K562 (cell line): ENCODE measurements at regions not wholly inside any gene's neighbourhood (a gene's known extent, or its start where the extent isn't known, plus 50 kb on each side); places are given as distances from the start of the nearest gene placed in this dataset.

Source experiments
- ATAC-seq: fragments of 200-7000 bp; cut with Tn5 transposase; 3 replicates; pipeline ENCODE4 v1.9.1; 2020; ENCODE audit warnings: moderate library complexity
- BruUV-seq: library from RNA; stranded (reverse); fragments of 400-500 nt; replicated peaks from 2 replicates; lab custom pipeline; 2021; lab: Mats Ljungman, UMichigan
- CTCF ChIA-PET: fragments of 300-600 bp; formaldehyde crosslinking; extraction: SDS; loops from one replicate; lab custom pipeline; 2021; ENCODE audit warnings: low intra/inter-chr PET ratio; lab: Yijun Ruan, JAX
- POLR2A ChIA-PET: fragments of 300-600, 350-650 bp; sonication (Branson Sonifier 250); formaldehyde crosslinking; extraction: SDS; loops from one replicate; lab custom pipeline; 2021; ENCODE audit warnings: antibody characterized with exemption, inconsistent platforms; lab: Yijun Ruan, JAX
- DNase-seq, 4 experiments: peaks; one replicate each; pipeline versions ENCODE4 v3.0.0 to v3.0.0-alpha.2; 2011 to 2018; ENCODE audit warnings: low spot score in 3 of 4, mixed read lengths in 3 of 4; ENCODE audit errors: extremely low read depth in 1 of 4
- FAIRE-seq: peaks from 2 replicates; lab custom pipeline; 2011; peaks lifted over from hg19 to GRCh38; lab: Jason Lieb, UNC
- H2AFZ ChIP-seq: 2 replicates; pipeline ENCODE4 v1.6.0; 2011; ENCODE audit warnings: low read depth, low read length, control low read depth, inconsistent platforms
- H3K27ac ChIP-seq: fragments of 200-600 bp; 3 replicates; pipeline ENCODE4 v1.8.0; 2011; ENCODE audit warnings: low read depth, mild to moderate bottlenecking, control low read depth, inconsistent platforms, low read length, moderate library complexity, mixed read lengths; ENCODE audit errors: extremely low read depth
- H3K27me3 ChIP-seq, 2 experiments: fragments of 300-600 bp in 1 of 2; 2 replicates in 1 of 2; 3 replicates in 1 of 2; pipeline versions ENCODE4 v1.6.0 to v1.8.0; 2011; ENCODE audit warnings: inconsistent platforms in 2 of 2, low read length in 2 of 2, mild to moderate bottlenecking in 1 of 2, mixed read lengths in 1 of 2, moderate library complexity in 1 of 2; ENCODE audit not compliant: control insufficient read depth in 2 of 2, insufficient read depth in 2 of 2
- H3K36me3 ChIP-seq: fragments of 300-600 bp; 3 replicates; pipeline ENCODE4 v1.8.0; 2011; ENCODE audit warnings: mild to moderate bottlenecking, low read length, inconsistent platforms; ENCODE audit not compliant: control insufficient read depth, insufficient read depth
- H3K4me1 ChIP-seq, 2 experiments: fragments of 200-600 bp in 1 of 2; replicated peaks in 1 of 2; 2 replicates in 1 of 2; 3 replicates in 1 of 2; pipeline versions ENCODE4 v1.5.1 to v1.8.0; 2011; ENCODE audit warnings: inconsistent platforms in 2 of 2, low read length in 2 of 2, mild to moderate bottlenecking in 1 of 2, mixed read lengths in 1 of 2, moderate library complexity in 1 of 2; ENCODE audit not compliant: control insufficient read depth in 2 of 2, insufficient read depth in 2 of 2
- H3K4me2 ChIP-seq: 2 replicates; pipeline ENCODE4 v1.6.1; 2011; ENCODE audit warnings: low read length, control low read depth, inconsistent platforms, mixed read lengths; ENCODE audit not compliant: insufficient read depth
- H3K4me3 ChIP-seq: fragments of 200-600 bp; sonication (generic), shearing (Covaris generic); 2 replicates; pipeline ENCODE4 v1.5.1; 2016; ENCODE audit warnings: control low read depth, inconsistent platforms
- H3K79me2 ChIP-seq: fragments of 200-600 bp; 3 replicates; pipeline ENCODE4 v1.8.0; 2011; ENCODE audit warnings: low read length, inconsistent platforms; ENCODE audit not compliant: control insufficient read depth, insufficient read depth
- H3K9ac ChIP-seq, 2 experiments: 2 replicates each; pipeline versions ENCODE4 v1.6.0 to v1.6.1; 2011; ENCODE audit warnings: low read depth in 2 of 2, low read length in 2 of 2, control low read depth in 1 of 2, inconsistent platforms in 1 of 2, mild to moderate bottlenecking in 1 of 2, mixed read lengths in 1 of 2; ENCODE audit not compliant: insufficient read depth in 1 of 2
- H3K9me1 ChIP-seq: one replicate; pipeline ENCODE4 v1.6.0; 2011; ENCODE audit warnings: inconsistent platforms, mild to moderate bottlenecking, low read length, moderate library complexity; ENCODE audit not compliant: control insufficient read depth, insufficient read depth
- H3K9me3 ChIP-seq: replicated peaks from 2 replicates; pipeline ENCODE4 v1.5.1; 2011; ENCODE audit warnings: low read depth, low read length, inconsistent platforms; ENCODE audit not compliant: control insufficient read depth, insufficient read depth
- H4K20me1 ChIP-seq: replicated peaks from 2 replicates; pipeline ENCODE4 v1.6.1; 2011; ENCODE audit warnings: low read length, inconsistent platforms, mixed read lengths; ENCODE audit not compliant: control insufficient read depth, insufficient read depth
- HOXB6 ChIP-seq: fragments of 250-450 bp; sonication (Bioruptor Pico); IDR thresholded peaks from 2 replicates; pipeline ENCODE4 v1.5.1; 2022; ENCODE audit warnings: mild to moderate bottlenecking, borderline replicate concordance
- POLR2A ChIP-seq: fragments of 450-650 bp; conservative IDR thresholded peaks from 2 replicates; pipeline ENCODE4 v1.6.1; 2016
- PRPF4 ChIP-seq: fragments of 200-400 bp; formaldehyde crosslinking; IDR thresholded peaks from one replicate; pipeline ENCODE4 v1.6.1; 2017; ENCODE audit warnings: low read length, low read depth, mild to moderate bottlenecking; ENCODE audit not compliant: insufficient read depth, poor library complexity, severe bottlenecking
- ZNF740 ChIP-seq, 3 experiments: fragments of 200-800 bp in 1 of 3; sonication (Bioruptor generic) in 1 of 3; sonication (generic) in 1 of 3; formaldehyde crosslinking in 1 of 3; IDR thresholded peaks; 2 replicates each; pipeline versions ENCODE4 v1.6.1 to v1.8.0; 2016 to 2022; ENCODE audit warnings: mild to moderate bottlenecking in 2 of 3, missing compliant biosample characterization in 2 of 3, missing genetic modification characterization in 2 of 3, missing genetic modification reagents in 1 of 3
- WGBS: fragments of 100-300 bp; shearing (Covaris generic); methylation state at CpG from one replicate; pipeline ENCODE4 v1.1.6; 2016; ENCODE audit warnings: low coverage, mixed read lengths; ENCODE audit not compliant: insufficient coverage; ENCODE audit errors: missing lambda C conversion rate; 5-methylcytosine and 5-hydroxymethylcytosine counted together
- in situ Hi-C: fragments of 300-500 bp; cut with MboI; formaldehyde crosslinking; loops from 4 replicates; pipeline ENCODE4 v1.15.0; 2018; ENCODE audit warnings: inconsistent platforms, mixed read lengths
- intact Hi-C: fragments of 100-400 bp; cut with micrococcal nuclease; formaldehyde crosslinking; loops from 2 replicates; pipeline ENCODE4 v1.14.2; 2022
- TF ChIP-seq, protein P1 (sequence below): fragments of 450-650 bp; IDR thresholded peaks from 2 replicates; pipeline ENCODE4 v1.6.1; 2016; ENCODE audit warnings: mild to moderate bottlenecking, moderate library complexity
- TF ChIP-seq, protein P2 (sequence below): fragments of 250-450 bp; sonication (Bioruptor Pico); IDR thresholded peaks from 2 replicates; pipeline ENCODE4 v1.5.0; 2020; ENCODE audit warnings: mild to moderate bottlenecking
- TF ChIP-seq, protein P3 (sequence below): fragments of 200-800 bp; sonication (Bioruptor generic); IDR thresholded peaks from 2 replicates; pipeline ENCODE4 v1.6.1; 2017; ENCODE audit warnings: missing genetic modification characterization, missing compliant biosample characterization

DNA sequence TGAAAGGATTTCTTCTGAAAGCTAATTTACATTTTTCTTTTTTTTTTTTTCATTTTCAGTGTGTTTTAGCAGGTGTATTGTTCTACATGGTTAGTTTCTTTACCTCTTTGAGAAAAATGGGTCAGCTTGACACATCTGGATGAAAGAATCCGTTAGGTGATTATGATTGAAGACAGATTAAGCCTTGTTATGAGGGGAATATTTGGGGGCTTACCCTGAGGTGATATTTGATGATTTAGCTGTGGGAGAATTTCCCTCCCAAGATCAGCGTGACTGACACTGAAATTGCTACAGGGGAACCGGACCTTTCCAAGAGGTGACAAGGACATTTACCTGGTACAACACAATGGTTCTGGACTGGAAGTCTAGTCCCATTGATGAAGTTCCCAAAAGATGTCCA lies 147.5 kb downstream of the NFKBIZ start:
- no peak overlapping the region for H3K9ac ChIP-seq
- no peaks in the 10 kb centered on the region for H3K9me1 ChIP-seq
- ChIA-PET CTCF (no interaction called here), POLR2A (no interaction called here)
- DNase-seq (no peak), ATAC-seq (no peak), FAIRE-seq (no peak)
- no peaks in the 10 kb centered on the region for H4K20me1 ChIP-seq
- H3K9me3 ChIP-seq = no peaks in the 10 kb centered on the region
- intact Hi-C loops (no loop called here), in situ Hi-C loops (no loop called here)
- H3K27ac ChIP-seq = no peak overlapping the region
- 0% methylated on average over 3 of the region's 3 CpGs for WGBS
- H3K36me3 ChIP-seq = no peaks in the 10 kb centered on the region
- no peaks in the 10 kb centered on the region for H3K4me1 ChIP-seq
- no TSS peak for BruUV-seq
- no peaks in the 10 kb centered on the region for H3K79me2 ChIP-seq
- H3K27me3 ChIP-seq = no peaks in the 10 kb centered on the region
- no peak overlapping the region for H2AFZ ChIP-seq
- H3K4me3 ChIP-seq = no peak overlapping the region
- no peak overlapping the region for H3K4me2 ChIP-seq
- TF ChIP-seq, protein P1, sequence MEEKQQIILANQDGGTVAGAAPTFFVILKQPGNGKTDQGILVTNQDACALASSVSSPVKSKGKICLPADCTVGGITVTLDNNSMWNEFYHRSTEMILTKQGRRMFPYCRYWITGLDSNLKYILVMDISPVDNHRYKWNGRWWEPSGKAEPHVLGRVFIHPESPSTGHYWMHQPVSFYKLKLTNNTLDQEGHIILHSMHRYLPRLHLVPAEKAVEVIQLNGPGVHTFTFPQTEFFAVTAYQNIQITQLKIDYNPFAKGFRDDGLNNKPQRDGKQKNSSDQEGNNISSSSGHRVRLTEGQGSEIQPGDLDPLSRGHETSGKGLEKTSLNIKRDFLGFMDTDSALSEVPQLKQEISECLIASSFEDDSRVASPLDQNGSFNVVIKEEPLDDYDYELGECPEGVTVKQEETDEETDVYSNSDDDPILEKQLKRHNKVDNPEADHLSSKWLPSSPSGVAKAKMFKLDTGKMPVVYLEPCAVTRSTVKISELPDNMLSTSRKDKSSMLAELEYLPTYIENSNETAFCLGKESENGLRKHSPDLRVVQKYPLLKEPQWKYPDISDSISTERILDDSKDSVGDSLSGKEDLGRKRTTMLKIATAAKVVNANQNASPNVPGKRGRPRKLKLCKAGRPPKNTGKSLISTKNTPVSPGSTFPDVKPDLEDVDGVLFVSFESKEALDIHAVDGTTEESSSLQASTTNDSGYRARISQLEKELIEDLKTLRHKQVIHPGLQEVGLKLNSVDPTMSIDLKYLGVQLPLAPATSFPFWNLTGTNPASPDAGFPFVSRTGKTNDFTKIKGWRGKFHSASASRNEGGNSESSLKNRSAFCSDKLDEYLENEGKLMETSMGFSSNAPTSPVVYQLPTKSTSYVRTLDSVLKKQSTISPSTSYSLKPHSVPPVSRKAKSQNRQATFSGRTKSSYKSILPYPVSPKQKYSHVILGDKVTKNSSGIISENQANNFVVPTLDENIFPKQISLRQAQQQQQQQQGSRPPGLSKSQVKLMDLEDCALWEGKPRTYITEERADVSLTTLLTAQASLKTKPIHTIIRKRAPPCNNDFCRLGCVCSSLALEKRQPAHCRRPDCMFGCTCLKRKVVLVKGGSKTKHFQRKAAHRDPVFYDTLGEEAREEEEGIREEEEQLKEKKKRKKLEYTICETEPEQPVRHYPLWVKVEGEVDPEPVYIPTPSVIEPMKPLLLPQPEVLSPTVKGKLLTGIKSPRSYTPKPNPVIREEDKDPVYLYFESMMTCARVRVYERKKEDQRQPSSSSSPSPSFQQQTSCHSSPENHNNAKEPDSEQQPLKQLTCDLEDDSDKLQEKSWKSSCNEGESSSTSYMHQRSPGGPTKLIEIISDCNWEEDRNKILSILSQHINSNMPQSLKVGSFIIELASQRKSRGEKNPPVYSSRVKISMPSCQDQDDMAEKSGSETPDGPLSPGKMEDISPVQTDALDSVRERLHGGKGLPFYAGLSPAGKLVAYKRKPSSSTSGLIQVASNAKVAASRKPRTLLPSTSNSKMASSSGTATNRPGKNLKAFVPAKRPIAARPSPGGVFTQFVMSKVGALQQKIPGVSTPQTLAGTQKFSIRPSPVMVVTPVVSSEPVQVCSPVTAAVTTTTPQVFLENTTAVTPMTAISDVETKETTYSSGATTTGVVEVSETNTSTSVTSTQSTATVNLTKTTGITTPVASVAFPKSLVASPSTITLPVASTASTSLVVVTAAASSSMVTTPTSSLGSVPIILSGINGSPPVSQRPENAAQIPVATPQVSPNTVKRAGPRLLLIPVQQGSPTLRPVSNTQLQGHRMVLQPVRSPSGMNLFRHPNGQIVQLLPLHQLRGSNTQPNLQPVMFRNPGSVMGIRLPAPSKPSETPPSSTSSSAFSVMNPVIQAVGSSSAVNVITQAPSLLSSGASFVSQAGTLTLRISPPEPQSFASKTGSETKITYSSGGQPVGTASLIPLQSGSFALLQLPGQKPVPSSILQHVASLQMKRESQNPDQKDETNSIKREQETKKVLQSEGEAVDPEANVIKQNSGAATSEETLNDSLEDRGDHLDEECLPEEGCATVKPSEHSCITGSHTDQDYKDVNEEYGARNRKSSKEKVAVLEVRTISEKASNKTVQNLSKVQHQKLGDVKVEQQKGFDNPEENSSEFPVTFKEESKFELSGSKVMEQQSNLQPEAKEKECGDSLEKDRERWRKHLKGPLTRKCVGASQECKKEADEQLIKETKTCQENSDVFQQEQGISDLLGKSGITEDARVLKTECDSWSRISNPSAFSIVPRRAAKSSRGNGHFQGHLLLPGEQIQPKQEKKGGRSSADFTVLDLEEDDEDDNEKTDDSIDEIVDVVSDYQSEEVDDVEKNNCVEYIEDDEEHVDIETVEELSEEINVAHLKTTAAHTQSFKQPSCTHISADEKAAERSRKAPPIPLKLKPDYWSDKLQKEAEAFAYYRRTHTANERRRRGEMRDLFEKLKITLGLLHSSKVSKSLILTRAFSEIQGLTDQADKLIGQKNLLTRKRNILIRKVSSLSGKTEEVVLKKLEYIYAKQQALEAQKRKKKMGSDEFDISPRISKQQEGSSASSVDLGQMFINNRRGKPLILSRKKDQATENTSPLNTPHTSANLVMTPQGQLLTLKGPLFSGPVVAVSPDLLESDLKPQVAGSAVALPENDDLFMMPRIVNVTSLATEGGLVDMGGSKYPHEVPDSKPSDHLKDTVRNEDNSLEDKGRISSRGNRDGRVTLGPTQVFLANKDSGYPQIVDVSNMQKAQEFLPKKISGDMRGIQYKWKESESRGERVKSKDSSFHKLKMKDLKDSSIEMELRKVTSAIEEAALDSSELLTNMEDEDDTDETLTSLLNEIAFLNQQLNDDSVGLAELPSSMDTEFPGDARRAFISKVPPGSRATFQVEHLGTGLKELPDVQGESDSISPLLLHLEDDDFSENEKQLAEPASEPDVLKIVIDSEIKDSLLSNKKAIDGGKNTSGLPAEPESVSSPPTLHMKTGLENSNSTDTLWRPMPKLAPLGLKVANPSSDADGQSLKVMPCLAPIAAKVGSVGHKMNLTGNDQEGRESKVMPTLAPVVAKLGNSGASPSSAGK = no peak
- no peak for TF ChIP-seq ZNF740 (CRISPR knock-in tag; IDR thresholded peaks at IDR 0.05)
- no peak for TF ChIP-seq ZNF740 (tag; IDR thresholded peaks at IDR 0.05)
- no peak for TF ChIP-seq POLR2A
- no peak for TF ChIP-seq PRPF4
- TF ChIP-seq, protein P2, sequence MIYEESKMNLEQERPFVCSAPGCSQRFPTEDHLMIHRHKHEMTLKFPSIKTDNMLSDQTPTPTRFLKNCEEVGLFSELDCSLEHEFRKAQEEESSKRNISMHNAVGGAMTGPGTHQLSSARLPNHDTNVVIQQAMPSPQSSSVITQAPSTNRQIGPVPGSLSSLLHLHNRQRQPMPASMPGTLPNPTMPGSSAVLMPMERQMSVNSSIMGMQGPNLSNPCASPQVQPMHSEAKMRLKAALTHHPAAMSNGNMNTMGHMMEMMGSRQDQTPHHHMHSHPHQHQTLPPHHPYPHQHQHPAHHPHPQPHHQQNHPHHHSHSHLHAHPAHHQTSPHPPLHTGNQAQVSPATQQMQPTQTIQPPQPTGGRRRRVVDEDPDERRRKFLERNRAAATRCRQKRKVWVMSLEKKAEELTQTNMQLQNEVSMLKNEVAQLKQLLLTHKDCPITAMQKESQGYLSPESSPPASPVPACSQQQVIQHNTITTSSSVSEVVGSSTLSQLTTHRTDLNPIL (CRISPR knock-in tag) = no peak
- TF ChIP-seq HOXB6 (CRISPR knock-in tag) = no peak
- TF ChIP-seq, protein P3, sequence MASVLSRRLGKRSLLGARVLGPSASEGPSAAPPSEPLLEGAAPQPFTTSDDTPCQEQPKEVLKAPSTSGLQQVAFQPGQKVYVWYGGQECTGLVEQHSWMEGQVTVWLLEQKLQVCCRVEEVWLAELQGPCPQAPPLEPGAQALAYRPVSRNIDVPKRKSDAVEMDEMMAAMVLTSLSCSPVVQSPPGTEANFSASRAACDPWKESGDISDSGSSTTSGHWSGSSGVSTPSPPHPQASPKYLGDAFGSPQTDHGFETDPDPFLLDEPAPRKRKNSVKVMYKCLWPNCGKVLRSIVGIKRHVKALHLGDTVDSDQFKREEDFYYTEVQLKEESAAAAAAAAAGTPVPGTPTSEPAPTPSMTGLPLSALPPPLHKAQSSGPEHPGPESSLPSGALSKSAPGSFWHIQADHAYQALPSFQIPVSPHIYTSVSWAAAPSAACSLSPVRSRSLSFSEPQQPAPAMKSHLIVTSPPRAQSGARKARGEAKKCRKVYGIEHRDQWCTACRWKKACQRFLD (CRISPR knock-in tag) = no peak
